HEK293T (cell line): ENCODE measurements at regions not wholly inside any gene's neighbourhood (a gene's known extent, or its start where the extent isn't known, plus 50 kb on each side); places are given as distances from the start of the nearest gene placed in this dataset.

Experiments
- BHLHE40 ChIP-seq: fragments of 450-650 bp; IDR thresholded peaks from 2 replicates; pipeline ENCODE4 v1.6.1; 2016; ENCODE audit warnings: mild to moderate bottlenecking, moderate library complexity, borderline replicate concordance
- ELF4 ChIP-seq: fragments of 450-650 bp; IDR thresholded peaks from 2 replicates; pipeline ENCODE4 v1.6.1; 2017; ENCODE audit warnings: antibody characterized with exemption
- FOXA1 ChIP-seq: fragments of 450-650 bp; IDR thresholded peaks from 2 replicates; pipeline ENCODE4 v1.6.1; 2016; ENCODE audit warnings: mild to moderate bottlenecking
- FOXM1 ChIP-seq: fragments of 450-650 bp; IDR thresholded peaks from 2 replicates; pipeline ENCODE4 v1.6.1; 2017; ENCODE audit warnings: mild to moderate bottlenecking, borderline replicate concordance
- SP1 ChIP-seq: fragments of 450-650 bp; IDR thresholded peaks from 2 replicates; pipeline ENCODE4 v1.6.1; 2017
- SUZ12 ChIP-seq: fragments of 450-650 bp; IDR thresholded peaks from 2 replicates; pipeline ENCODE4 v1.6.1; 2016; ENCODE audit warnings: mild to moderate bottlenecking
- ZNF384 ChIP-seq: fragments of 450-650 bp; IDR thresholded peaks from 2 replicates; pipeline ENCODE4 v1.6.1; 2016
- TF ChIP-seq, protein P1 (sequence below): fragments of 450-650 bp; IDR thresholded peaks from 2 replicates; pipeline ENCODE4 v1.6.1; 2016

DNA sequence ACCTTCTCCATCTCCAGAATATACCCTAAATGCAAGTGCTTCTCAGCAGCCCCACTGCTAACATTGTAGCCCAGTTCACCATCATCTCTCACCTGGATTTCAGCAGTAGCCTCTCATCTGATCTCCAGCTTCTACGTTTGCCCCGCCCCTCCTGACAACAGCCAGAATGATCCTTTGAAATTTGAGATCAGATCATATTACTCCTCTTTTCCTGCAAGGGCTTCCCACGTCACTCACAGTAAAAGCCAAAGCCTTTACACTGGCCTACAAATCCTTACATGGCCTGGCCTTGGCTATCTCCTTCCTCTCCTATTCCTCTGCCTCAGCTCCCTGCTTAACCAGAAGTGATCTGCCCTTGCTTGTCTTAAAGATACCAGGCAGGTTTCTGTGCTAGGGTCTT is 94.3 kb upstream of the NBEA start:
- TF ChIP-seq, protein P1, sequence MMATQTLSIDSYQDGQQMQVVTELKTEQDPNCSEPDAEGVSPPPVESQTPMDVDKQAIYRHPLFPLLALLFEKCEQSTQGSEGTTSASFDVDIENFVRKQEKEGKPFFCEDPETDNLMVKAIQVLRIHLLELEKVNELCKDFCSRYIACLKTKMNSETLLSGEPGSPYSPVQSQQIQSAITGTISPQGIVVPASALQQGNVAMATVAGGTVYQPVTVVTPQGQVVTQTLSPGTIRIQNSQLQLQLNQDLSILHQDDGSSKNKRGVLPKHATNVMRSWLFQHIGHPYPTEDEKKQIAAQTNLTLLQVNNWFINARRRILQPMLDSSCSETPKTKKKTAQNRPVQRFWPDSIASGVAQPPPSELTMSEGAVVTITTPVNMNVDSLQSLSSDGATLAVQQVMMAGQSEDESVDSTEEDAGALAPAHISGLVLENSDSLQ = peak; percentile 47; the same call in 1 of the 2 replicates
- TF ChIP-seq ZNF384 (no peak), SP1 (no peak), ELF4 (no peak), FOXM1 (no peak), SUZ12 (no peak), BHLHE40 (no peak), FOXA1 (no peak)
